HEK293 (cell line): ENCODE measurements at regions not wholly inside any gene's neighbourhood (a gene's known extent, or its start where the extent isn't known, plus 50 kb on each side); places are given as distances from the start of the nearest gene placed in this dataset.

Source experiments
- CTCF ChIA-PET: fragments of 350-600 bp; formaldehyde crosslinking; extraction: SDS; loops from one replicate; lab custom pipeline; 2021; ENCODE audit warnings: antibody characterized with exemption; lab: Yijun Ruan, JAX
- POLR2A ChIA-PET: fragments of 300-600 bp; formaldehyde crosslinking; extraction: SDS; loops from one replicate; lab custom pipeline; 2020; ENCODE audit warnings: antibody characterized with exemption, inconsistent platforms; lab: Yijun Ruan, JAX
- H3K27ac ChIP-seq: fragments of 200-500 bp; sonication (Bioruptor generic); 2 replicates; pipeline ENCODE4 v1.5.1; 2014; ENCODE audit warnings: low read depth, low read length, control low read depth, inconsistent platforms; ENCODE audit errors: extremely low read depth
- H3K36me3 ChIP-seq, 2 experiments: fragments of 200-500 bp in 1 of 2; sonication (Bioruptor generic) in 1 of 2; 1 replicate in 1 of 2; 2 replicates in 1 of 2; pipeline ENCODE4 v1.5.1; 2014 to 2017; ENCODE audit warnings: inconsistent platforms in 2 of 2, low read length in 2 of 2; ENCODE audit not compliant: control insufficient read depth in 2 of 2, insufficient read depth in 1 of 2
- H3K4me1 ChIP-seq: fragments of 200-500 bp; sonication (Bioruptor generic); 2 replicates; pipeline ENCODE4 v1.5.1; 2014; ENCODE audit warnings: mild to moderate bottlenecking, low read length, inconsistent platforms; ENCODE audit not compliant: control insufficient read depth, insufficient read depth
- H3K4me3 ChIP-seq: 2 replicates; pipeline ENCODE4 v1.5.1; 2011; ENCODE audit warnings: low read depth, mild to moderate bottlenecking, control low read depth, low read length, moderate library complexity
- H3K9me3 ChIP-seq: fragments of 200-500 bp; sonication (Bioruptor generic); 2 replicates; pipeline ENCODE4 v1.5.1; 2014; ENCODE audit warnings: low read depth, low read length, inconsistent platforms; ENCODE audit not compliant: control insufficient read depth, insufficient read depth
- FEZF1 ChIP-seq: fragments of 450-650 bp; formaldehyde crosslinking; IDR thresholded peaks from 2 replicates; pipeline ENCODE4 v1.5.1; 2016; ENCODE audit warnings: missing biosample characterization, missing genetic modification characterization
- PRDM1 ChIP-seq: fragments of 450-650 bp; formaldehyde crosslinking; IDR thresholded peaks from 2 replicates; pipeline ENCODE4; 2016; ENCODE audit warnings: missing biosample characterization, missing genetic modification characterization
- REST ChIP-seq: fragments of 450-650 bp; formaldehyde crosslinking; IDR thresholded peaks from 2 replicates; pipeline ENCODE4 v1.5.1; 2016; ENCODE audit warnings: missing biosample characterization, missing genetic modification characterization
- SP7 ChIP-seq: fragments of 450-650 bp; formaldehyde crosslinking; IDR thresholded peaks from 2 replicates; pipeline ENCODE4 v1.5.1; 2016; ENCODE audit warnings: missing biosample characterization, missing genetic modification characterization
- ZFP69B ChIP-seq: fragments of 450-650 bp; formaldehyde crosslinking; IDR thresholded peaks from 2 replicates; pipeline ENCODE4 v1.5.1; 2016; ENCODE audit warnings: missing biosample characterization, missing genetic modification characterization
- ZIC2 ChIP-seq: fragments of 450-650 bp; formaldehyde crosslinking; IDR thresholded peaks from 2 replicates; pipeline ENCODE4 v1.5.1; 2016; ENCODE audit warnings: missing biosample characterization, missing genetic modification characterization
- ZNF132 ChIP-seq: fragments of 450-650 bp; formaldehyde crosslinking; IDR thresholded peaks from 2 replicates; pipeline ENCODE4 v1.5.1; 2017; ENCODE audit warnings: missing biosample characterization, missing genetic modification characterization, borderline replicate concordance
- ZNF133 ChIP-seq: fragments of 450-650 bp; formaldehyde crosslinking; IDR thresholded peaks from 2 replicates; pipeline ENCODE4 v1.5.1; 2016; ENCODE audit warnings: missing biosample characterization, missing genetic modification characterization
- ZNF155 ChIP-seq: fragments of 450-650 bp; formaldehyde crosslinking; IDR thresholded peaks from 2 replicates; pipeline ENCODE4 v1.5.1; 2016; ENCODE audit warnings: missing biosample characterization, missing genetic modification characterization
- ZNF169 ChIP-seq: fragments of 450-650 bp; formaldehyde crosslinking; IDR thresholded peaks from 2 replicates; pipeline ENCODE4 v1.5.1; 2016; ENCODE audit warnings: missing biosample characterization, missing genetic modification characterization
- ZNF23 ChIP-seq: fragments of 450-650 bp; formaldehyde crosslinking; IDR thresholded peaks from 2 replicates; pipeline ENCODE4 v1.5.1; 2016; ENCODE audit warnings: missing biosample characterization, missing genetic modification characterization, borderline replicate concordance
- ZNF24 ChIP-seq: fragments of 450-650 bp; formaldehyde crosslinking; IDR thresholded peaks from 2 replicates; pipeline ENCODE4 v1.5.1; 2016; ENCODE audit warnings: missing biosample characterization, missing genetic modification characterization
- ZNF302 ChIP-seq: fragments of 450-650 bp; formaldehyde crosslinking; IDR thresholded peaks from 2 replicates; pipeline ENCODE4 v1.5.1; 2016; ENCODE audit warnings: missing biosample characterization, missing genetic modification characterization, low read depth
- ZNF362 ChIP-seq: fragments of 450-650 bp; formaldehyde crosslinking; IDR thresholded peaks from 2 replicates; pipeline ENCODE4 v1.5.1; 2016; ENCODE audit warnings: missing biosample characterization, missing genetic modification characterization
- ZNF514 ChIP-seq: fragments of 450-650 bp; formaldehyde crosslinking; IDR thresholded peaks from 2 replicates; pipeline ENCODE4 v1.5.1; 2016; ENCODE audit warnings: missing biosample characterization, missing genetic modification characterization
- ZNF530 ChIP-seq: fragments of 450-650 bp; formaldehyde crosslinking; IDR thresholded peaks from 2 replicates; pipeline ENCODE4 v1.5.1; 2016; ENCODE audit warnings: low read depth, missing biosample characterization, missing genetic modification characterization
- ZNF560 ChIP-seq: fragments of 450-650 bp; formaldehyde crosslinking; IDR thresholded peaks from 2 replicates; pipeline ENCODE4 v1.5.1; 2017; ENCODE audit warnings: missing biosample characterization, missing genetic modification characterization, borderline replicate concordance
- ZNF610 ChIP-seq: fragments of 450-650 bp; formaldehyde crosslinking; IDR thresholded peaks from 2 replicates; pipeline ENCODE4 v1.5.1; 2016; ENCODE audit warnings: missing biosample characterization, missing genetic modification characterization, borderline replicate concordance
- ZNF76 ChIP-seq: fragments of 450-650 bp; formaldehyde crosslinking; IDR thresholded peaks from 2 replicates; pipeline ENCODE4; 2016; ENCODE audit warnings: low read depth, missing biosample characterization, missing genetic modification characterization, borderline replicate concordance
- ZNF785 ChIP-seq: fragments of 450-650 bp; formaldehyde crosslinking; IDR thresholded peaks from 2 replicates; pipeline ENCODE4 v1.5.1; 2016; ENCODE audit warnings: missing biosample characterization, missing genetic modification characterization
- ZNF843 ChIP-seq: fragments of 450-650 bp; formaldehyde crosslinking; IDR thresholded peaks from 2 replicates; pipeline ENCODE4 v1.5.1; 2016; ENCODE audit warnings: missing biosample characterization, missing genetic modification characterization
- TF ChIP-seq, protein P1 (sequence below): fragments of 450-650 bp; formaldehyde crosslinking; IDR thresholded peaks from 2 replicates; pipeline ENCODE4 v1.5.1; 2017; ENCODE audit warnings: missing biosample characterization, missing genetic modification characterization
- TF ChIP-seq, protein P2 (sequence below): fragments of 450-650 bp; formaldehyde crosslinking; IDR thresholded peaks from 2 replicates; pipeline ENCODE4 v1.5.1; 2016; ENCODE audit warnings: missing biosample characterization, missing genetic modification characterization, low read depth
- TF ChIP-seq, protein P3 (sequence below): fragments of 450-650 bp; formaldehyde crosslinking; IDR thresholded peaks from 2 replicates; pipeline ENCODE4 v1.5.1; 2017; ENCODE audit warnings: missing biosample characterization, mild to moderate bottlenecking, missing genetic modification characterization, moderate library complexity

- H3K4me1 ChIP-seq, result no peaks in the 10 kb centered on the region
- no peak for TF ChIP-seq ZFP69B (tag by site-specific recombination)
- TF ChIP-seq, protein P1, sequence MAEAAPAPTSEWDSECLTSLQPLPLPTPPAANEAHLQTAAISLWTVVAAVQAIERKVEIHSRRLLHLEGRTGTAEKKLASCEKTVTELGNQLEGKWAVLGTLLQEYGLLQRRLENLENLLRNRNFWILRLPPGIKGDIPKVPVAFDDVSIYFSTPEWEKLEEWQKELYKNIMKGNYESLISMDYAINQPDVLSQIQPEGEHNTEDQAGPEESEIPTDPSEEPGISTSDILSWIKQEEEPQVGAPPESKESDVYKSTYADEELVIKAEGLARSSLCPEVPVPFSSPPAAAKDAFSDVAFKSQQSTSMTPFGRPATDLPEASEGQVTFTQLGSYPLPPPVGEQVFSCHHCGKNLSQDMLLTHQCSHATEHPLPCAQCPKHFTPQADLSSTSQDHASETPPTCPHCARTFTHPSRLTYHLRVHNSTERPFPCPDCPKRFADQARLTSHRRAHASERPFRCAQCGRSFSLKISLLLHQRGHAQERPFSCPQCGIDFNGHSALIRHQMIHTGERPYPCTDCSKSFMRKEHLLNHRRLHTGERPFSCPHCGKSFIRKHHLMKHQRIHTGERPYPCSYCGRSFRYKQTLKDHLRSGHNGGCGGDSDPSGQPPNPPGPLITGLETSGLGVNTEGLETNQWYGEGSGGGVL, result no peak
- ChIA-PET CTCF (interaction anchor here (0.6 to 2.1 kb wide), 3 partner anchors 10 to 651 kb away, joined by 3 to 8 read pairs (median 4); no protein-coding TSS in a partner anchor), POLR2A (no interaction called here)
- no peaks in the 10 kb centered on the region for H3K9me3 ChIP-seq
- no peak overlapping the region for H3K27ac ChIP-seq
- no peaks in the 10 kb centered on the region for H3K36me3 ChIP-seq
- no peak overlapping the region for H3K4me3 ChIP-seq
Measured at GRCh38 chr9:84413301-84413700, 72.7 kb upstream of the SLC28A3 start.

DNA sequence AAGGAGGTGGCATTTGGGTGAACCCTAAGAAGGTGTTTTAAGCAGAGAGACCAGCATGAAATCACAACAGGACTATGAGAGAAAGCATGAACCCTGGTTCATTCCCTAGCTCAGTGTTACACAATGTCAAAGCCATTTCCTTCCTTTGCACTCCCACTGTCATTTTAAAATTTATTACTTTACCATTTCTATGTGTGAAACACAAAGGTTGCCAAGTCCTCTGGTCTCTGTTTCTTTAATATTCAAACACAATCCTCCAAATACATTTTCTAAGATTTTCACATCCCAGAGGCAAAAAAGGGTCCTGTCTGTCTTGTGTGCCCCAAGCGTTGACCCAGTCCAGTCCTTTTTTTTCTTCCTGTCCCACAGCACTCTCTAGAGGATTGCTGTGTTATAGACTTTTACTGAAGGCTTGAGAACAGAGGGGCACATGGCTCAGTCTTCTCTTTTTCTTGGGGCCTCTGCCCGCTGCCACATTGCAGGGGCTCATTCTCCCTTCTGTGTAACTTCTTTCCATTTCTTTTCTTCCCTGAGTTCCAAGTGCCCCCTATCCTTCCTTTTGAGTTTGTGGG, 78.6 kb upstream of the SLC28A3 start:
- H3K9me3 ChIP-seq, result no peaks in the 10 kb centered on the region
- no peak overlapping the region for H3K4me3 ChIP-seq
- ChIA-PET CTCF (interaction anchor here (0.6 to 0.9 kb wide), 3 partner anchors 15 to 484 kb away, joined by 3 to 4 read pairs (median 4); no protein-coding TSS in a partner anchor), POLR2A (no interaction called here)
- H3K4me1 ChIP-seq, result no peaks in the 10 kb centered on the region
- H3K36me3 ChIP-seq, result no peaks in the 10 kb centered on the region
- no peak overlapping the region for H3K27ac ChIP-seq
- no peak for TF ChIP-seq ZNF785
- no peak for TF ChIP-seq ZNF514 (tag by site-specific recombination)
- TF ChIP-seq FEZF1 (tag by site-specific recombination), result no peak
- TF ChIP-seq ZNF169 (tag by site-specific recombination), result no peak
- TF ChIP-seq ZIC2 (tag by site-specific recombination), result no peak
- no peak for TF ChIP-seq ZNF843
- no peak for TF ChIP-seq ZNF362 (tag by site-specific recombination)
- TF ChIP-seq ZNF560 (tag by site-specific recombination), result no peak
- no peak for TF ChIP-seq ZNF132 (tag by site-specific recombination)
- no peak for TF ChIP-seq PRDM1 (tag by site-specific recombination)
- TF ChIP-seq ZNF76, result no peak
- TF ChIP-seq SP7, result no peak
- TF ChIP-seq ZNF24 (tag by site-specific recombination), result no peak
- TF ChIP-seq ZNF302 (tag by site-specific recombination), result no peak
- no peak for TF ChIP-seq ZNF23
- no peak for TF ChIP-seq ZNF155 (tag by site-specific recombination)
- TF ChIP-seq ZNF530 (tag by site-specific recombination), result no peak

DNA sequence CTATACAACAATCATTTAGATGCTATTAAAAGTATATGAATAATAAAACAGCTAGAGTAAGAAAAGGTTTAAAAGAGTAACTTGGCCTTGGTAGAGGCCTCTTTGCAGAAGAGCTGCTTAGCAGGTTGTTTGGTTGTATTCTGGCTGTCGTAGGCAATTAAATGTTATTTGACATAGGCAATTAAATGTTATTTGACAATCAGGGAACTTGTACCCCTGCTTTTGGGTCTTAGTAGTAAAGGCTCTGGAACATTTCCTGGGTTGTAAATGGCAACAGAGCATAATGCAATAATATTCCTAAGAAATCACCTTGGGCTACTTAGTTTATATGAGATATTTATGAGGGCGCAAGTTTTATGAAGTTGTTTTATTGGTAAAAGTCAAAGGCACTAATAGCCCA, 84.4 kb upstream of the SLC28A3 start:
- POLR2A ChIA-PET, result no interaction called here
- TF ChIP-seq, protein P2, sequence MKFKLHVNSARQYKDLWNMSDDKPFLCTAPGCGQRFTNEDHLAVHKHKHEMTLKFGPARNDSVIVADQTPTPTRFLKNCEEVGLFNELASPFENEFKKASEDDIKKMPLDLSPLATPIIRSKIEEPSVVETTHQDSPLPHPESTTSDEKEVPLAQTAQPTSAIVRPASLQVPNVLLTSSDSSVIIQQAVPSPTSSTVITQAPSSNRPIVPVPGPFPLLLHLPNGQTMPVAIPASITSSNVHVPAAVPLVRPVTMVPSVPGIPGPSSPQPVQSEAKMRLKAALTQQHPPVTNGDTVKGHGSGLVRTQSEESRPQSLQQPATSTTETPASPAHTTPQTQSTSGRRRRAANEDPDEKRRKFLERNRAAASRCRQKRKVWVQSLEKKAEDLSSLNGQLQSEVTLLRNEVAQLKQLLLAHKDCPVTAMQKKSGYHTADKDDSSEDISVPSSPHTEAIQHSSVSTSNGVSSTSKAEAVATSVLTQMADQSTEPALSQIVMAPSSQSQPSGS (tag by site-specific recombination), result no peak
- TF ChIP-seq ZNF610 (no peak), REST (no peak), ZNF133 (tag by site-specific recombination) (no peak)
- TF ChIP-seq, protein P3, sequence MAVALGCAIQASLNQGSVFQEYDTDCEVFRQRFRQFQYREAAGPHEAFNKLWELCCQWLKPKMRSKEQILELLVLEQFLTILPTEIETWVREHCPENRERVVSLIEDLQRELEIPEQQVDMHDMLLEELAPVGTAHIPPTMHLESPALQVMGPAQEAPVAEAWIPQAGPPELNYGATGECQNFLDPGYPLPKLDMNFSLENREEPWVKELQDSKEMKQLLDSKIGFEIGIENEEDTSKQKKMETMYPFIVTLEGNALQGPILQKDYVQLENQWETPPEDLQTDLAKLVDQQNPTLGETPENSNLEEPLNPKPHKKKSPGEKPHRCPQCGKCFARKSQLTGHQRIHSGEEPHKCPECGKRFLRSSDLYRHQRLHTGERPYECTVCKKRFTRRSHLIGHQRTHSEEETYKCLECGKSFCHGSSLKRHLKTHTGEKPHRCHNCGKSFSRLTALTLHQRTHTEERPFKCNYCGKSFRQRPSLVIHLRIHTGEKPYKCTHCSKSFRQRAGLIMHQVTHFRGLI (tag by site-specific recombination), result no peak

More for the DNA sequence above, 84.4 kb upstream of the SLC28A3 start:
- Histone ChIP-seq H3K27ac (no peak overlapping the region), H3K9me3 (no peaks in the 10 kb centered on the region), H3K36me3 (no peaks in the 10 kb centered on the region), H3K4me1 (no peaks in the 10 kb centered on the region), H3K4me3 (no peak overlapping the region)
- CTCF ChIA-PET, result interaction anchor here (0.6 to 1.8 kb wide), 2 partner anchors 21 to 963 kb away, joined by 3 to 5 read pairs; no protein-coding TSS in a partner anchor
